Pancreas (tissue), 10 donors: ENCODE measurements at regions not wholly inside any gene's neighbourhood (a gene's known extent, or its start where the extent isn't known, plus 50 kb on each side); places are given as distances from the start of the nearest gene placed in this dataset.
"Not testable (repeated sequence)": the region's sequence is repeated elsewhere in the genome, so short reads cannot be mapped to it uniquely, and the experiment has no call there.

ENCODE experiments used
- ATAC-seq, 4 donors: fragments of 200-7000 bp; cut with Tn5 transposase; one replicate each; pipeline versions ENCODE4 v1.8.0 to v1.9.1; 2020; ENCODE audit warnings: mild to moderate bottlenecking in 4 of 4, moderate library complexity in 4 of 4
- DNase-seq, 6 donors: peaks; one replicate each; pipeline ENCODE4 v3.0.0-alpha.2; 2020
- FAIRE-seq: peaks from 2 replicates; lab custom pipeline; 2012; peaks lifted over from hg19 to GRCh38; lab: Jason Lieb, UNC
- H3K27ac ChIP-seq, 4 donors: fragments of 200-600 bp; sonication (generic); 1 replicate in 3 of 4; 2 replicates in 1 of 4; pipeline versions ENCODE4 v1.5.0 to v1.8.0; 2020
- H3K27me3 ChIP-seq, 4 donors: fragments of 200-600 bp; one replicate each; pipeline ENCODE4 v1.8.0; 2021
- H3K36me3 ChIP-seq, 3 donors: fragments of 200-600 bp; sonication (generic) in 1 of 3; one replicate each; pipeline versions ENCODE4 v1.5.0 to v1.8.0; 2020 to 2021
- H3K4me1 ChIP-seq, 3 donors: fragments of 200-600 bp; one replicate each; pipeline ENCODE4 v1.8.0; 2021
- H3K4me3 ChIP-seq, 4 donors: fragments of 200-600 bp; sonication (generic) in 2 of 4; one replicate each; pipeline versions ENCODE4 v1.5.0 to v1.8.0; 2020 to 2021
- H3K9me3 ChIP-seq, 4 donors: fragments of 200-600 bp; one replicate each; pipeline ENCODE4 v1.8.0; 2021
- CTCF ChIP-seq, 4 donors: fragments of 200-600 bp; sonication (generic) in 3 of 4; IDR thresholded peaks; one replicate each; pipeline versions ENCODE4 v1.5.0 to v1.8.0; 2021; ENCODE audit warnings: antibody characterized with exemption in 4 of 4
- WGBS, 2 donors: extraction: QIAGEN DNeasy Blood & Tissue Kit; methylation state at CpG; one replicate each; pipeline ENCODE4 v1.1.7; 2013; 5-methylcytosine and 5-hydroxymethylcytosine counted together
- intact Hi-C, 3 donors: fragments of 100-400 bp; cut with DNase I; formaldehyde crosslinking; loops; one replicate each; pipeline versions ENCODE4 v1.11.1 to v1.14.2; 2022
- donor health status: healthy with polysubstance abuse.
- donor health status: DM: no; HTN: no; CAD: no; lungs with moderate emphysema.
- donor health status: DM: no; HTN: no; CAD: no.
- donor health status: control.
- donor health status: control.
- donor health status: Bipolar disorder and iron deficiency.
- donor health status: DM: yes; HTN: yes; CAD: no.
- donor health status: DM: no; HTN: no; CAD: no.
- donor health status: DM: no; HTN: no; CAD: no.
- donor health status: DM: yes; HTN: yes; CAD: no.

DNA sequence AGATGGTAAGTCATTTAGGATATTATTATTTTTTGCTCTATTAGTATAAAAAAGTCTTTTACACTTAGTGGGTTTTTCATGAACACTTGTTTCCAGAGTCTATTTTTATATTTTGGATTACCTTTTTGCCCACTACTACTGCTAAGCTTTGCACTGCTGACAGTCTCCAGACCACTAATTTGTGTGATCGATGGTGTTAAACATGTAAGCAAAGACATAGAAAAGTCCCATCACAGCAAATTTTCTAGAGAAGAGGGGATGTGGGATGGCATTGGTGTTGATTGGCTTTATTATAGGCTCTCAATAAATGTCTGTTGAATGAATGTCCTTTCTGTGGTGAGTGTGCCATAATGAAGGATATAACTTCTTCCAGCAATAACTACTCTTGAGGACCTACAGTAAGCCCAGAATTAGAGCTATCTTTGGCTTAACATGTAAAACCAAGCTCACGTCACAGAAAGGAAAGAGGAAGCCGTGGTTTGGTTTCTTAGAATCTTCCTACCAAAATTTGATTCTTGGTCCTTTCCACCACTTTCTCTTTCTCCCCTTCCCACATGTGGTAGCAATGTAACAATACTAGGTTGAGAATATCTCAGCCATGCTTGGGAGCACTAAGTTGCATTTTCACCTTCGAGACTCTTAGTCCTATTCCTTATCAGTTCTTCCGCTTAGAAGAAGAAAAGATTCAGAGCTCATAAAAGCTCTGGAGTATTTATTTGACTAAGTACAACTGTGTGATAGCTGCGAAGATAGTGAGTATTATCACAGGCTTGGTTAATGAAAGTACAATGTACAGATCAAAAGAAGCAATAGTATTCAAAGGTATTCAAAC, 90.6 kb upstream of the UMPS start:
- WGBS, 2 donors: 65 to 68% methylated on average over 6 of the region's 6 CpGs
- H3K4me1 ChIP-seq: peaks cover 23 to 24% (median 23%) of the 10 kb centered on the region in 3 donors
- H3K27ac ChIP-seq: no peak overlapping the region
- H3K36me3 ChIP-seq: no peaks in the 10 kb centered on the region
- TF ChIP-seq CTCF (IDR thresholded peaks at IDR 0.05): no peak
- no peak for FAIRE-seq
- ATAC-seq: peak in 1 of 4 donors; percentile 8
- H3K4me3 ChIP-seq: no peak overlapping the region
- H3K27me3 ChIP-seq: no peaks in the 10 kb centered on the region
- DNase-seq: no peak
- intact Hi-C loops: no loop called here
- no peaks in the 10 kb centered on the region for H3K9me3 ChIP-seq

DNA sequence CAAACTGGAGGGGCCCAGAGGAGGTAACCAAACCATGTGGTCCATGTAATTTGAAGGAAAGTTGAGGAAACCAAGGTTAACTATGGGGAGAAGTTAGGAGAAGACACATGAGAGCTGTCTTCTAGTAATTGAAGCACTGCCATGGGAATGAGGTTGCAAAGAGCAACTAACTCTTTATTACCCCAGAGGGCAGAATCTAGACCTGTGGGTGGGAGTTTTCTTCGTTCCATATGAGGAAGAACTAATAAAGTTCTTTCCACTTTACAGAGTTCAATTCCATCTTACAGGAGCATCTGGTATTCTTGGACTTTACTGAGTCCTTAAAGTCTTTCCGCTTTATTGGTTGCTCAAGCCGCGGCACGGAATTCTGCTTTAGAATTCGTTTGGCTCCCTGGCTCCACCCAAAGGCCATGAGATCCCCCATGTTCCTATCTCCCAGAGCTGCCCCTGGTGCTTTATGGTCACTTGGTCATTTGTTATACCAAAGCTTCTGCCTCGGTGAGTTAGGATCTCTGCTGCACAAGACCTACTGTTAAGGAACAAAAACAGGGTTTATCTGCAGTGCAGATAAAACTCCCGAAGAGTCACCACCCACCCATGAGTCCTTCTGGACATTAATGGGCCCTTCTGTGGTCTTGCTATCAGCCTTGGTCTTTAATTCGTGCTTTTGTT, 89.5 kb upstream of the UMPS start:
- peaks cover 12 to 15% (median 14%) of the 10 kb centered on the region in 3 donors for H3K4me1 ChIP-seq
- WGBS, 2 donors: 86 to 89% methylated on average over 9 of the region's 9 CpGs
- DNase-seq: no peak
- intact Hi-C loops: no loop called here
- FAIRE-seq: no peak
- TF ChIP-seq CTCF (IDR thresholded peaks at IDR 0.05): no peak
- no peaks in the 10 kb centered on the region for H3K27me3 ChIP-seq
- H3K9me3 ChIP-seq: no peaks in the 10 kb centered on the region
- no peak overlapping the region for H3K27ac ChIP-seq
- H3K36me3 ChIP-seq: no peaks in the 10 kb centered on the region
- no peak overlapping the region for H3K4me3 ChIP-seq
- no peak for ATAC-seq

DNA sequence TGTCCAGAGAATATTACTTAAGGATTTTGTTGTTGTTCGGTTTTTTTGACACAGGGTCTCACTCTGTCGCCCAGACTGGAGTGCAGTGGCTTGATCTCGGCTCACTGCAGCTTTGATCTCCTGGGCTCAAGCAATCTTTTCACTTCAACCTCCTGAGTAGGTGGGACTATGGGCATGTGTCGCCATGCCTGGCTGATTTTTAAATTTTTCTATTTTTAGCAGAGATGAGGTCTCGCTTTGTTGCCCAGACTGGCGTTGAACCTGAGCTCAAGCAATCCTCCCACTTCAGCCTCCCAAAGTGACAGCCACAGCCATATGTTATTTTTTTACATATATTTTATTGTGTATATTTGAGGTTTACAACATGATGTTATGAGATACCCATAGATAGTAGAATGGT, 86.8 kb upstream of the UMPS start:
- H3K36me3 ChIP-seq: no peaks in the 10 kb centered on the region
- no peak for TF ChIP-seq CTCF (IDR thresholded peaks at IDR 0.05)
- intact Hi-C loops: no loop called here
- ATAC-seq (no peak), DNase-seq (no peak), FAIRE-seq (no peak)
- no peak overlapping the region for H3K4me3 ChIP-seq
- H3K4me1 ChIP-seq: no peaks in the 10 kb centered on the region
- no peaks in the 10 kb centered on the region for H3K27me3 ChIP-seq
- WGBS, 2 donors: 96 to 97% methylated on average over 6 of the region's 6 CpGs
- no peaks in the 10 kb centered on the region for H3K9me3 ChIP-seq
- no peak overlapping the region for H3K27ac ChIP-seq

GRCh38 chr3:124646186-124646585, 84.1 kb upstream of the UMPS start:
- DNase-seq, H3K9me3 ChIP-seq, FAIRE-seq, ATAC-seq, H3K27ac ChIP-seq, H3K36me3 ChIP-seq, H3K27me3 ChIP-seq, H3K4me3 ChIP-seq, H3K4me1 ChIP-seq, intact Hi-C loops: not testable (repeated sequence)
- 78 to 80% methylated on average over 4 of the region's 4 CpGs for WGBS, 2 donors

DNA sequence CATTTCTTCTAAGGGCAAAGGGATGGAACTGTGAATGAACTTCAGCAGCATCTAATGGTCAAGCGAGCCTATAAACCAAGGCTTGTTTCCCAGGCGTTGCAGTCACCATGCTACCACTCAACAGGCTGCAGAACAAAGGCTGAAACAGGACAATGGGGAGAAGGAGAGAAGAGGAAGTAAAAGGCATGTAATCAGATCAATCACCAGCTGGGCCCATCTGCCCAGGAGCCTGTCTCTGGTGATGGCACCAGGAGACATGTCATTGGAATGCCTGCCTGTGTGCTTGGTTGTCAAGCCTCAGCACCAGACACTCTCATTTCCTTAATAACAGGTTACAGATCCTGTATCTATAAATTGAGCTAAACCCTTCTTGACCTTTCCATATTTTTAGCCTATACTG, 81.7 kb upstream of the UMPS start:
- H3K9me3 ChIP-seq: no peaks in the 10 kb centered on the region
- no peak for FAIRE-seq
- no peaks in the 10 kb centered on the region for H3K4me1 ChIP-seq
- no peaks in the 10 kb centered on the region for H3K27me3 ChIP-seq
- no peak overlapping the region for H3K4me3 ChIP-seq
- H3K27ac ChIP-seq: no peak overlapping the region
- no peak for DNase-seq
- no peak for TF ChIP-seq CTCF (IDR thresholded peaks at IDR 0.05)
- peaks cover 0 to 10% (median 6%) of the 10 kb centered on the region in 3 donors for H3K36me3 ChIP-seq
- WGBS, 2 donors: 92 to 100% methylated on average over 2 of the region's 2 CpGs
- intact Hi-C loops: no loop called here
- ATAC-seq: no peak
